ENCODE measurements at regions not wholly inside any gene's neighbourhood (a gene's known extent, or its start where the extent isn't known, plus 50 kb on each side); places are given as distances from the start of the nearest gene placed in this dataset.

- TF ChIP-seq CTCF (IDR thresholded peaks at IDR 0.05) (no peak), POLR2A (IDR thresholded peaks at IDR 0.05) (no peak)
Measured at GRCh38 chr7:108736221-108736891, 166.7 kb downstream of the DNAJB9 start.

All from uterus (tissue), 2 donors.